IMR-90 (cell line): ENCODE measurements at regions not wholly inside any gene's neighbourhood (a gene's known extent, or its start where the extent isn't known, plus 50 kb on each side); places are given as distances from the start of the nearest gene placed in this dataset.

Experiments
- ATAC-seq: fragments of 200-7000 bp; cut with Tn5 transposase; 2 replicates; pipeline ENCODE4 v1.9.1; 2020; ENCODE audit warnings: low read depth, mild to moderate bottlenecking, moderate library complexity
- BruUV-seq: library from RNA; stranded (reverse); fragments of 400-500 nt; replicated peaks from 2 replicates; lab custom pipeline; 2021; lab: Mats Ljungman, UMichigan
- CTCF ChIA-PET: fragments of 300-600 bp; formaldehyde crosslinking; extraction: SDS; loops from one replicate; lab custom pipeline; 2021; ENCODE audit warnings: antibody characterized with exemption; lab: Yijun Ruan, JAX
- POLR2A ChIA-PET: fragments of 300-600 bp; sonication (Branson Sonifier 250); formaldehyde crosslinking; loops from one replicate; lab custom pipeline; 2022; ENCODE audit warnings: antibody characterized with exemption; ENCODE audit not compliant: unreplicated experiment; lab: Charles Lee
- DNase-seq: peaks from one replicate; pipeline ENCODE4 v3.0.0; 2013
- H2AFZ ChIP-seq: replicated peaks from 2 replicates; pipeline ENCODE3; 2013; ENCODE audit warnings: low read length, mild to moderate bottlenecking; ENCODE audit not compliant: poor library complexity
- H2AK5ac ChIP-seq: 2 replicates; pipeline ENCODE4 v1.6.1; 2013; ENCODE audit warnings: low read depth, low read length, inconsistent platforms
- H2AK9ac ChIP-seq: replicated peaks from 2 replicates; pipeline ENCODE3; 2013; ENCODE audit warnings: mild to moderate bottlenecking, low read depth, low read length, moderate library complexity; ENCODE audit not compliant: poor library complexity
- H2BK120ac ChIP-seq: 2 replicates; pipeline ENCODE4 v1.6.1; 2013; ENCODE audit warnings: low read depth, low read length, inconsistent platforms
- H2BK15ac ChIP-seq: 3 replicates; pipeline ENCODE4 v1.6.1; 2013; ENCODE audit warnings: low read depth, low read length, inconsistent platforms
- H2BK20ac ChIP-seq: 2 replicates; pipeline ENCODE4 v1.6.1; 2013; ENCODE audit warnings: low read depth, mild to moderate bottlenecking, inconsistent platforms, low read length, moderate library complexity
- H2BK5ac ChIP-seq: 2 replicates; pipeline ENCODE4 v1.6.1; 2013; ENCODE audit warnings: mild to moderate bottlenecking, low read depth, low read length, inconsistent platforms; ENCODE audit not compliant: poor library complexity, severe bottlenecking
- H3K14ac ChIP-seq: replicated peaks from 2 replicates; pipeline ENCODE4 v1.6.1; 2013; ENCODE audit warnings: low read depth, low read length, inconsistent platforms
- H3K18ac ChIP-seq: 2 replicates; pipeline ENCODE4 v1.6.1; 2013; ENCODE audit warnings: low read depth, low read length, control low read depth
- H3K23ac ChIP-seq: 2 replicates; pipeline ENCODE4 v1.6.1; 2013; ENCODE audit warnings: low read depth, low read length, inconsistent platforms
- H3K27ac ChIP-seq: 2 replicates; pipeline ENCODE4 v1.5.1; 2013; ENCODE audit warnings: mild to moderate bottlenecking, control low read depth, low read length; ENCODE audit not compliant: insufficient read depth
- H3K27me3 ChIP-seq: 2 replicates; pipeline ENCODE4 v1.6.1; 2013; ENCODE audit warnings: low read length; ENCODE audit not compliant: control insufficient read depth, insufficient read depth
- H3K36me3 ChIP-seq: 2 replicates; pipeline ENCODE4 v1.6.1; 2013; ENCODE audit warnings: low read length, mixed read lengths; ENCODE audit not compliant: control insufficient read depth, insufficient read depth
- H3K4ac ChIP-seq: 2 replicates; pipeline ENCODE4 v1.6.1; 2013; ENCODE audit warnings: low read depth, low read length, inconsistent platforms
- H3K4me1 ChIP-seq: 2 replicates; pipeline ENCODE4 v1.6.1; 2013; ENCODE audit warnings: low read length, mixed read lengths; ENCODE audit not compliant: control insufficient read depth, insufficient read depth
- H3K4me2 ChIP-seq: 2 replicates; pipeline ENCODE4 v1.6.1; 2013; ENCODE audit warnings: low read depth, mild to moderate bottlenecking, control low read depth, low read length, moderate library complexity
- H3K4me3 ChIP-seq: 2 replicates; pipeline ENCODE4 v1.5.1; 2013; ENCODE audit warnings: low read depth, mild to moderate bottlenecking, control low read depth, low read length, moderate library complexity; ENCODE audit not compliant: insufficient read depth
- H3K56ac ChIP-seq: 2 replicates; pipeline ENCODE4 v1.6.1; 2013; ENCODE audit warnings: low read length, inconsistent platforms; ENCODE audit not compliant: insufficient read depth; ENCODE audit errors: extremely low read depth
- H3K79me1 ChIP-seq, 2 experiments: 2 replicates each; pipeline ENCODE4 v1.6.1; 2013; ENCODE audit warnings: low read length in 2 of 2, inconsistent platforms in 1 of 2, low read depth in 1 of 2
- H3K9ac ChIP-seq: 2 replicates; pipeline ENCODE4 v1.6.1; 2013; ENCODE audit warnings: low read depth, low read length, control low read depth
- H3K9me1 ChIP-seq: 2 replicates; pipeline ENCODE4 v1.6.1; 2013; ENCODE audit warnings: low read length, inconsistent platforms; ENCODE audit not compliant: insufficient read depth
- H3K9me3 ChIP-seq: 2 replicates; pipeline ENCODE4 v1.6.1; 2013; ENCODE audit warnings: low read length; ENCODE audit not compliant: control insufficient read depth, insufficient read depth
- H4K20me1 ChIP-seq: 2 replicates; pipeline ENCODE4 v1.6.1; 2013; ENCODE audit warnings: low read length, inconsistent platforms; ENCODE audit not compliant: insufficient read depth
- H4K5ac ChIP-seq: 2 replicates; pipeline ENCODE4 v1.6.1; 2013; ENCODE audit warnings: mild to moderate bottlenecking, low read depth, low read length, control low read depth
- H4K8ac ChIP-seq, 2 experiments: 2 replicates each; pipeline ENCODE4 v1.6.1; 2013; ENCODE audit warnings: low read depth in 2 of 2, low read length in 2 of 2, control low read depth in 1 of 2, inconsistent platforms in 1 of 2
- H4K91ac ChIP-seq: 2 replicates; pipeline ENCODE4 v1.6.1; 2013; ENCODE audit warnings: low read depth, low read length, inconsistent platforms; ENCODE audit not compliant: insufficient read depth
- BHLHE40 ChIP-seq: fragments of 150-350 bp; IDR thresholded peaks from 2 replicates; pipeline ENCODE4 v1.6.1; 2016; ENCODE audit warnings: mild to moderate bottlenecking, low read depth, low read length
- CHD1 ChIP-seq: IDR thresholded peaks from 2 replicates; pipeline ENCODE4 v1.6.1; 2012; ENCODE audit warnings: low read depth, low read length, improper control_type of control experiment
- FOS ChIP-seq: fragments of 150-350 bp; IDR thresholded peaks from 2 replicates; pipeline ENCODE4 v1.6.1; 2016; ENCODE audit warnings: low read depth, low read length
- MAFK ChIP-seq: IDR thresholded peaks from 2 replicates; pipeline ENCODE4 v1.6.1; 2012; ENCODE audit warnings: low read depth, low read length, improper control_type of control experiment
- MAZ ChIP-seq: IDR thresholded peaks from 2 replicates; pipeline ENCODE4 v1.6.1; 2012; ENCODE audit warnings: low read depth, mild to moderate bottlenecking, low read length, improper control_type of control experiment, moderate library complexity, borderline replicate concordance
- NFE2L2 ChIP-seq: fragments of 150-350 bp; IDR thresholded peaks from 2 replicates; pipeline ENCODE4 v1.6.1; 2016; ENCODE audit warnings: low read depth, mild to moderate bottlenecking, low read length
- POLR2A ChIP-seq: IDR thresholded peaks from 2 replicates; pipeline ENCODE4 v1.6.1; 2012; ENCODE audit warnings: mild to moderate bottlenecking, low read depth, low read length
- RAD21 ChIP-seq: IDR thresholded peaks from 2 replicates; pipeline ENCODE4 v1.6.1; 2012; ENCODE audit warnings: low read length, improper control_type of control experiment
- RCOR1 ChIP-seq: IDR thresholded peaks from 2 replicates; pipeline ENCODE4 v1.6.1; 2012; ENCODE audit warnings: mild to moderate bottlenecking, low read length, improper control_type of control experiment; ENCODE audit not compliant: insufficient replicate concordance
- RFX5 ChIP-seq: IDR thresholded peaks from 2 replicates; pipeline ENCODE4 v1.8.0; 2012; ENCODE audit warnings: low read depth, mild to moderate bottlenecking, low read length, moderate library complexity
- WGBS, 2 experiments: methylation state at CpG; one replicate each; pipeline versions ENCODE4 v1.1.5 to v1.1.7; 2013; ENCODE audit warnings: missing lambda C conversion rate in 2 of 2; ENCODE audit not compliant: insufficient read length in 1 of 2; ENCODE audit errors: extremely low coverage in 2 of 2; 5-methylcytosine and 5-hydroxymethylcytosine counted together
- dilution Hi-C: fragments of 300-500 bp; cut with HindIII; formaldehyde crosslinking; loops from one replicate; pipeline ENCODE4 v1.14.3; 2018; ENCODE audit warnings: low sequenced_read_pairs; ENCODE audit not compliant: unreplicated experiment
- in situ Hi-C: fragments of 300-500 bp; cut with MboI; formaldehyde crosslinking; loops from 3 replicates; pipeline ENCODE4 v1.14.3; 2019; ENCODE audit warnings: low sequenced_read_pairs, inconsistent platforms, mixed read lengths
- intact Hi-C: fragments of 100-400 bp; cut with micrococcal nuclease; formaldehyde crosslinking; loops from 2 replicates; pipeline ENCODE4 v1.10.0; 2022

DNA sequence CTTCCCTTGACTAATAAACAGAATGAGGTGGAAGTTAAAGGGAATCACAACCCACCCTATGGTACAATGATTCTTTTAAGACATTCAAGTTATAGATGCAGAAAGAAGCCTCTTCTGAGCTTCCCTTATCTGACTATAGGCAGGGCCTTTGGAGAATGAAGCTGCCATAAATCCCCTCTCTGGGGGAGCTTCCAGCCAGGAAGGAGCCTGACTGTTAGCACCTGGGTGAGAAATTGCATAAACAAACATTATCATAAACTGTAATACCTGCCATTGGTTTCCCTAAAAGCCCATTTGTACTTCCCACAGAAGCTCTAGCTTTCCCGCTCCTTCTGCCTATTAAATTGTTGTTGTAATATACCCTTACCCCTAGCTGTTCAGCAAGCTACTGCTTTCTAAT is 81.3 kb upstream of the RESF1 start:
- no peak overlapping the region for H2AK9ac ChIP-seq
- no peak overlapping the region for H2BK20ac ChIP-seq
- H3K14ac ChIP-seq: no peak overlapping the region
- H3K27me3 ChIP-seq: no peaks in the 10 kb centered on the region
- no peak overlapping the region for H2AFZ ChIP-seq
- H3K9me1 ChIP-seq: no peaks in the 10 kb centered on the region
- H4K91ac ChIP-seq: no peak overlapping the region
- in situ Hi-C loops (no loop called here), intact Hi-C loops (loop anchor here (10.0 kb wide), 1 partner anchor 67 kb away; no protein-coding TSS in a partner anchor), dilution Hi-C loops (no loop called here)
- H2BK15ac ChIP-seq: no peak overlapping the region
- no peaks in the 10 kb centered on the region for H3K79me1 ChIP-seq
- no peak overlapping the region for H3K4me2 ChIP-seq
- H3K27ac ChIP-seq: no peak overlapping the region
- H4K20me1 ChIP-seq: no peaks in the 10 kb centered on the region
- H4K5ac ChIP-seq: no peak overlapping the region
- WGBS, 2 experiments: no CpG with 5 or more reads among the region's 1 CpG
- POLR2A ChIA-PET: no interaction called here
- H3K36me3 ChIP-seq: no peaks in the 10 kb centered on the region
- no TSS peak for BruUV-seq
- CTCF ChIA-PET: no interaction called here
- no peak overlapping the region for H3K18ac ChIP-seq
- no peak overlapping the region for H3K9ac ChIP-seq
- no peaks in the 10 kb centered on the region for H3K9me3 ChIP-seq
- no peak overlapping the region for H3K23ac ChIP-seq
- H3K4ac ChIP-seq: no peak overlapping the region
- H2BK5ac ChIP-seq: no peak overlapping the region
- no peak overlapping the region for H2BK120ac ChIP-seq
- no peak for TF ChIP-seq POLR2A
- no peak for TF ChIP-seq CHD1
- no peak for TF ChIP-seq RFX5
- TF ChIP-seq MAFK: no peak
- TF ChIP-seq FOS: no peak
- TF ChIP-seq RCOR1: no peak
- no peak for TF ChIP-seq NFE2L2
- no peak for TF ChIP-seq BHLHE40
- TF ChIP-seq MAZ: no peak
- no peak for TF ChIP-seq RAD21
- H3K4me1 ChIP-seq: no peaks in the 10 kb centered on the region; the same call in 1 of the 2 replicates
- H3K4me3 ChIP-seq: no peak overlapping the region
- no peak for DNase-seq
- no peak overlapping the region for H4K8ac ChIP-seq
- H3K56ac ChIP-seq: no peak overlapping the region
- ATAC-seq: no peak
- H2AK5ac ChIP-seq: no peak overlapping the region
